Stimulated activated naive CD8-positive, alpha-beta T cell treated with anti-CD3 and anti-CD28 coated beads, Interleukin-15, amount 100 ng/mL, for 72 hours (primary cell): ENCODE measurements at regions not wholly inside any gene's neighbourhood (a gene's known extent, or its start where the extent isn't known, plus 50 kb on each side); places are given as distances from the start of the nearest gene placed in this dataset.

Experiments
- ATAC-seq: fragments of 150-1000 bp; cut with Tn5 transposase; 2 replicates; pipeline ENCODE4 v1.10.0; 2021; ENCODE audit warnings: mild to moderate bottlenecking, moderate library complexity
- DNase-seq, 2 donors: peaks; one replicate each; pipeline ENCODE4 v3.0.0; 2021 to 2022
- H3K27ac Mint-ChIP-seq, 2 donors: one replicate each; pipeline ENCODE4 v1.8.0; 2022; ENCODE audit warnings: mild to moderate bottlenecking in 2 of 2, mixed read lengths in 2 of 2, moderate library complexity in 2 of 2
- H3K27me3 Mint-ChIP-seq: one replicate; pipeline ENCODE4 v1.8.0; 2022; ENCODE audit warnings: mixed read lengths
- H3K4me1 Mint-ChIP-seq: one replicate; pipeline ENCODE4 v1.8.0; 2022; ENCODE audit warnings: mild to moderate bottlenecking, mixed read lengths
- H3K4me3 Mint-ChIP-seq, 2 donors: one replicate each; pipeline ENCODE4 v1.8.0; 2022; ENCODE audit warnings: mild to moderate bottlenecking in 2 of 2, mixed read lengths in 2 of 2, moderate library complexity in 1 of 2
- H3K9me3 Mint-ChIP-seq, 2 donors: one replicate each; pipeline ENCODE4 v1.8.0; 2022; ENCODE audit warnings: mixed read lengths in 2 of 2

DNA sequence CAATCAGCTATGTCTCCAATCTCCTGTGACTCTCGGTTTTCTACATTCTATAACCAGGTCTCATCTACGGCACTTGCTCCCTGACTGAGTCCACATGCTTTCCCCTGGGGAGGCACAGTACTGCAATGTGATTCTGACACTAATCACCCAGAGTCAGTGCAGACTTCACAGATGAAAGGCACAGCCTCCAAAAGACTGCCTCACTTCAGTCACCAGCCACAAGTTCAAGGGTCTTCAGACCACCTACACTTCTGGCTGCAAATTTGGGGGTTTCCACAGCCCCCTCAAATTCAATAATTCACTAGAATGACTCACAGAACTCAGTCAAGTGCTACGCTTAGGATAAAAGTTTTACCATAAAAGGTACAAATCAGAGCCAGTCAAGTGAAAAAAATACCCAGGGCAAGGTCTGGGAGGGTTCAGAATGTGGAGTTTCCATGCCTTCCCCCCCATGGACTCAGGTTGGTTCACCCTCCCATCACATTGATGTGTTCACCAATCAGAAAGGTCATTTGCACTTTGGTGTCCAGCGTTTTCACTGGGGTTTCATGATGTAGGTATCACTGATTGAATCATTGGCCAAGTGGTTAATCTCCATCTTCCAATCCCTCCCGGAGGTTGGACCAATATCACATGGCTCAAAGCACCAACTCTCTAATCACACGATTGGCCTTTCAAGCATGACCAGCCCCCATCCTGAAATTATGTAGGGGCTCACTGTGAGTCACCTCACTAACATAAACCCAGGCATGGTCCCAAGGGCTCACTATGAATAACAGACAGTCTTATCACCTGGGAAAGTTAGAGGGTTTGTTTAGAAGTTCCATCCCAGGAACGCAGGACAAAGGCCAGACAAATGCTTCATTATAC lies 182.9 kb upstream of the CAMK1G start:
- no peak overlapping the region for H3K27ac Mint-ChIP-seq
- no peak for DNase-seq
- H3K4me3 Mint-ChIP-seq, result no peak overlapping the region
- no peaks in the 10 kb centered on the region for H3K4me1 Mint-ChIP-seq
- peaks cover 8% of the 10 kb centered on the region for H3K27me3 Mint-ChIP-seq
- ATAC-seq, result no peak
- no peaks in the 10 kb centered on the region for H3K9me3 Mint-ChIP-seq

DNA sequence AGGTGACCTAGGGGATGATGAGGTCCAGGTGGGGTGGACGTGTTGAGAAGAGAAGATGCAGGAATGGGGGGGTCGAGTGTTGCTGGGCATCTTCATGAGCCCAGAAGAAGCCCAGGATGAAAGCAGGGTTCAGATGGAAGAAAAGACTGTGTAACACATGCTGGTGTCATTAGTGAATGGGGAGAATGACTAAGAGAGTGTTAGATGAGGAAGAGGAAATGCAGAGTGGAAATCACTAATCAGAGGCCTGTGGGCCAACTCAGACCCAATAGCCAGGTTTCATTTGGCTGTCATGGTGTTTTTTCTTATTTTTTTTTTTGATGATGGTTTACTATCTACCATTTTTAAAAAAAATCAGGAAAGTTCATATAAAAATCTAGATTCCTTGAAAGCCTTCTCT lies 180.8 kb upstream of the CAMK1G start:
- H3K9me3 Mint-ChIP-seq, result no peaks in the 10 kb centered on the region
- DNase-seq (no peak), ATAC-seq (peak; percentile 39)
- peaks cover 7% of the 10 kb centered on the region for H3K27me3 Mint-ChIP-seq
- no peaks in the 10 kb centered on the region for H3K4me1 Mint-ChIP-seq
- H3K4me3 Mint-ChIP-seq, result no peak overlapping the region
- H3K27ac Mint-ChIP-seq, result no peak overlapping the region

DNA sequence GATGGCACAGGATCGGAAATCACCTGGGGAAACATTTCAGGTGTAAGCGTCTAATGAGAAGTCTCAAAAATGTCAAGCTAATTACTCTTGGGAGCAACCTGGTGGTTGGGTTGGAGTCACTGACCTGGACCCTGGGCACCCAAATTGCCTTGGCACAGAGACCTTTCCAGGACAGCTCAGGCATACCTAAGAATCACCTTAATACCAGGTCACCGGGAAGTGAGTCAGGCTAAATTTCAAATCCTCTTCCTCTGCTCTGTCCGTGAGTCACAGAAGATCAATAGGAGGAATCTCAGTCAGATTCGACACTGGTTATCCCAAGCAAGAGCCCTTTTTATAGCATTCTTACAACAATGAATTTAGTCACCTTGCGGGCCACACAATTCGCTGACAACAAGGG lies 179.6 kb upstream of the CAMK1G start:
- Mint-ChIP-seq H3K9me3 (no peaks in the 10 kb centered on the region), H3K27ac (no peak overlapping the region), H3K27me3 (no peaks in the 10 kb centered on the region), H3K4me1 (no peaks in the 10 kb centered on the region), H3K4me3 (no peak overlapping the region)
- ATAC-seq, result no peak
- DNase-seq, result no peak

DNA sequence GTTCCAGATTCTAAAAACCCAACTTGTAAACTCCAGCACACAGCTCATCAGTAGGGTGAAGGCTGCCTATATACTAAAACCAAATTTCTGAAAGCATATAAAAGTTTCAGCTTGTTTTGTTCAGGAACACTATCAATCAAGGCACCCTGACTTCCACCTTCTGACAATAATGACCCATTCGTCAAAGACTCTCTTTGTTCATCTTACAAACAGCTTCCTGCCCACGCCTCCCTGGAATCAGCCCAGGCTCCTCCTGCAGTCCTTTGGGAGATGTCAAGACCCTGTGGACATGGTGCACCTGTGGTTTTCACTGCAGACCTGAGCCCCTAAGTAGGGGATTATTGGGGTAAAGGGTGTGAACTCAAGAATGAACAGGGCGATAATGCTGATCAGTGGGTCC lies 178.9 kb upstream of the CAMK1G start:
- DNase-seq (no peak), ATAC-seq (no peak)
- no peak overlapping the region for H3K4me3 Mint-ChIP-seq
- H3K4me1 Mint-ChIP-seq, result no peaks in the 10 kb centered on the region
- no peaks in the 10 kb centered on the region for H3K9me3 Mint-ChIP-seq
- no peak overlapping the region for H3K27ac Mint-ChIP-seq
- peaks cover 5% of the 10 kb centered on the region for H3K27me3 Mint-ChIP-seq

DNA sequence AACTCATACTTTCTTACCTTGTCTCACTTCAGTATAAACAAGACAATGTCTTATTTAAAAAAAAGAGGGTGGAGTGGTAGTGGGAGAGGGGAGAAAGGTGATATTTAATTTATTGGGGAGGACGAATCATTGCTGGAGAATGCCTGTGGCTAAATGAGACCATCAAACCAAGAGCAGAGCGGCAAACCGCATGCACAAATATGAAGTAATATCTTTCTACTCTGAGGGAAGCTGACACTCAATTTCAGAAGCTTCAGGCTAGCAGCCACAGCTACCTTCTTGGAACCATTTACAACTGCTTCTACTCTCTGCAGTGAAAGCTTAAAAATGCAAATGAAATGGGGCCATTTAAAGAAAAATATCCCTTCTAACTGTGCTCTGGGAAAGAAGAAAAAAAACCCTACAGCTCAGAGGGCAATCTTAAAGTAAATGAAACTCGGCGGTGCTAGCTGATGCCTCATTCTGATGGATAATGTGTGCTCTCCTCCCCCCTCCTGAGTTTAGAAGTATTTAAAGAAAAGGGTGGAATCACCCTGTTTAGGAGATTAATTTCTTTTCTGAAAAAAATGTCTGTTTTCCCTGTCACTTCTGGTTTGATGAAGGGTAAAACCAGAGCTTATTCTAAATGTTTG lies 178.2 kb upstream of the CAMK1G start:
- ATAC-seq, result peak; percentile 77

DNA sequence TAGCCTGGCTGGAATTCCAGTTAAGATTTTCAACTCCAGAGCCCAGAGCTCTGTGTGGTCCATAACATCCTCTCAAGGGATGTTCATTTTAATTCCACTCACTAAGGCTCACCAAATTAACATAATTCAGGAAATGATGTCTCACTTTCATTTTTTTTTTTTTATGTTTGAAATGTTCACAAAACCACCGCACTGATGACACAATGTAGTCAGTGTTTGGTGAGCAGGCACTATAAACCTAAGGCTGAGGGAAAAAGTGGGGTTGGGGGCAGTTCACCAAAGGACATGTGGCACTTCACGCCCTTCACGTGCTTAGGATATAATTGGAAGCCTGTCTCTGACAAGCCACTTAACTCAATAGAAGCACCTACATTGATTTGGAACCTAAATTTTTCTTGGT lies 177.3 kb upstream of the CAMK1G start:
- no peaks in the 10 kb centered on the region for H3K4me1 Mint-ChIP-seq
- peaks cover 8% of the 10 kb centered on the region for H3K27me3 Mint-ChIP-seq
- DNase-seq, result no peak
- no peaks in the 10 kb centered on the region for H3K9me3 Mint-ChIP-seq
- no peak for ATAC-seq
- no peak overlapping the region for H3K27ac Mint-ChIP-seq
- no peak overlapping the region for H3K4me3 Mint-ChIP-seq

More for the DNA sequence above, 178.2 kb upstream of the CAMK1G start:
- no peaks in the 10 kb centered on the region for H3K9me3 Mint-ChIP-seq
- DNase-seq, result peak in 1 of 2 donors; percentile 13
- no peak overlapping the region for H3K27ac Mint-ChIP-seq
- peaks cover 5% of the 10 kb centered on the region for H3K27me3 Mint-ChIP-seq
- H3K4me3 Mint-ChIP-seq, result no peak overlapping the region
- H3K4me1 Mint-ChIP-seq, result no peaks in the 10 kb centered on the region

DNA sequence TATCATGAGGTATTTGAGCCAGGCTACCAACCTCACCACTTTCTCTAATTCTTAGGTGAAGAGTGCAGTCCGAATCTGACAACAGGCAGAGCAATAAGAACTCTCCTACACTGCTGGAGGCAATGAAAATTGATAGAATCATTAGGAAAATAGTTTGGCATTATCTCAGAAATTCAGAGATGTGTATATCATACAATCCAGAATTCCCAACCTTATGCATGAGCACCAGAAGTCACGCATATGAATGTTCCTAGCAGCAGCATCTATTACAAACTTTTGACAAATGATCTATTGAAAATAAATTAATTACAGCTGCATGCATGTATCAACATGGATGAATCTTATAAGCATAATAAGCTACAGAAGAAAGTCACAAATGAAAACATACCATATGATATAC lies 176.9 kb upstream of the CAMK1G start:
- H3K9me3 Mint-ChIP-seq, result no peaks in the 10 kb centered on the region
- no peak overlapping the region for H3K27ac Mint-ChIP-seq
- peaks cover 12% of the 10 kb centered on the region for H3K27me3 Mint-ChIP-seq
- no peak for DNase-seq
- no peak overlapping the region for H3K4me3 Mint-ChIP-seq
- no peaks in the 10 kb centered on the region for H3K4me1 Mint-ChIP-seq
- ATAC-seq, result no peak

DNA sequence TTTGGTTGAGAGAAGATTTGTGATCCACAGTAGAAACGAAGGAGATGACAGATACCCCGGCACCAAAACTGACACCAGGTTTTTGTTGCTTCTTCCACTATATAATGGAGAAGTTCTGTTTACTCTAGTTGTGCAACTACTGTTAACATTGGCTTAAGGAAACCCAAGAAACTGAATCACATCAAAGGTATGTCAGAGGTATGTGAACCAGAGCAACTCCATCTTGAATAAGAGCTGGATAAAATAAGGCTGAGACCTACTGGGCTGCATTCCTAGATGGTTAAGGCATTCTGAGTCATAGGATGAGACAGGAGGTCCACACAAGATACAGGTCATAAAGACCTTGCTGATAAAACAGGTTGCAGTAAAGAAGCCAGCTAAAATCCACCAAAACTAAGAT lies 173.7 kb upstream of the CAMK1G start:
- no peaks in the 10 kb centered on the region for H3K4me1 Mint-ChIP-seq

DNA sequence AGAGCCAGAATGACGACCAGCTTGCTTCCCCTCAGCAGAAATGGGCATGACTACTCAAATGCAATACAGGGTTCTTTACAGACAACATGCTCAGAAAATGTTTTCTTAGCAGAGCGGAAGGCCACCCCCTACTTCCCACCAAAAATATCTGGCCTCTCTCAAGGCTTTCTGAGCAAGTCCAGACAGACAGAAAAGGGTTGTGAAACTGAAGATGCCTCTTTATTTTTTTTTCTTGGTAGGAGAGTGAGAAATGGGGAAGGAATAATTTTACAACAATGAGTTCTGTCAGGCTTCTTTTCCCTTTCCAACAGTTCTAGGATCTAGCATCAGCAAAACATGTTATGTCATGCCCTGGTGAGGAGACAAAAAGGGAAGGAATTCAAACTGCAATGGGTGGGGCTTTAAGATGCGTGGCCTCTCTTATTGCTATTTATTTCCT lies 172.0 kb upstream of the CAMK1G start:
- H3K4me3 Mint-ChIP-seq, result no peak overlapping the region
- H3K27ac Mint-ChIP-seq, result no peak overlapping the region
- no peaks in the 10 kb centered on the region for H3K9me3 Mint-ChIP-seq
- H3K4me1 Mint-ChIP-seq, result no peaks in the 10 kb centered on the region
- DNase-seq, result no peak
- H3K27me3 Mint-ChIP-seq, result peaks cover 38% of the 10 kb centered on the region
- ATAC-seq, result no peak

More for the DNA sequence above, 173.7 kb upstream of the CAMK1G start:
- H3K27ac Mint-ChIP-seq, result no peak overlapping the region
- ATAC-seq (no peak), DNase-seq (no peak)
- no peak overlapping the region for H3K4me3 Mint-ChIP-seq
- no peaks in the 10 kb centered on the region for H3K9me3 Mint-ChIP-seq
- peaks cover 31% of the 10 kb centered on the region for H3K27me3 Mint-ChIP-seq

DNA sequence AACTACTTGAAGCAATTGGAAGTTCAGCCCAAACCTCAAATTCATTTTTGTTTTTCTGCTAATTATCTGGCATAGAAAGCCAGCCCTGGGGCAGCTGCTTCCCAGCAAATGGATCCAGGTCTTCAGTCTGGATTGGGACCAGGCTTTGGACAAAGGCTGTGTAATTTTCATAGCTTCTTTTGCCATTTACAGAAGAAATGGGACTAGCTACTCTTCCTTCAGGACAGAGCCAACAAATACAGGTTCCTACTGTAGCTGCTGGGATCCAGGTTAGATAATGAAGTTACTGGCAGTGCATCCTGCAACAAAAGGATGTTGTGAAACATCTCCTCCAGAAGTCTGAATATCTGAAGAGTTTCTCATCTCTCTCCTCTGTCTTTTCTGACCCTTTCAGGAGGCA lies 171.5 kb upstream of the CAMK1G start:
- Mint-ChIP-seq H3K4me3 (no peak overlapping the region), H3K27me3 (peaks cover 38% of the 10 kb centered on the region)

DNA sequence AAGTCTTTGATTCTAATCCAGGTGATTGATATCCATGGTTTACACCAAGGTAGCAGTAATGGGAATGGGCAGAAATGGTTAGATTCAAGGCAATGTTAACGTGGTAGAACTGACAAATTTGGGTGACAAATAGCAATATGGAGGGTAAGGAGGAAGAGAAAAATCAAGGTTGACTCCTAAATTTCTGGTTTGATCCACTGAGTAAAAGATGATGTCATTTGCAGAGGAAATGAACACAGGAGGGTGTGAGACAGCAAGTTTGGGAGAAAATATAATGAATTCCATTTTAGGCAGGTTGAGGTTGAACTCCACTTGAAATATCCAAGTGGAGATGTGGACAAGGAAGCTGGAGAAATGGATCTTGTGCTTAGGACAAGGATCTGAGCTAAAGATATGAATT lies 170.9 kb upstream of the CAMK1G start:
- DNase-seq, result no peak
- H3K27ac Mint-ChIP-seq, result no peak overlapping the region
- no peaks in the 10 kb centered on the region for H3K4me1 Mint-ChIP-seq
- H3K27me3 Mint-ChIP-seq, result peaks cover 38% of the 10 kb centered on the region
- H3K9me3 Mint-ChIP-seq, result no peaks in the 10 kb centered on the region
- no peak overlapping the region for H3K4me3 Mint-ChIP-seq
- no peak for ATAC-seq

More for the DNA sequence above, 171.5 kb upstream of the CAMK1G start:
- ATAC-seq (no peak), DNase-seq (no peak)
- Mint-ChIP-seq H3K27ac (no peak overlapping the region), H3K9me3 (no peaks in the 10 kb centered on the region), H3K4me1 (no peaks in the 10 kb centered on the region)

DNA sequence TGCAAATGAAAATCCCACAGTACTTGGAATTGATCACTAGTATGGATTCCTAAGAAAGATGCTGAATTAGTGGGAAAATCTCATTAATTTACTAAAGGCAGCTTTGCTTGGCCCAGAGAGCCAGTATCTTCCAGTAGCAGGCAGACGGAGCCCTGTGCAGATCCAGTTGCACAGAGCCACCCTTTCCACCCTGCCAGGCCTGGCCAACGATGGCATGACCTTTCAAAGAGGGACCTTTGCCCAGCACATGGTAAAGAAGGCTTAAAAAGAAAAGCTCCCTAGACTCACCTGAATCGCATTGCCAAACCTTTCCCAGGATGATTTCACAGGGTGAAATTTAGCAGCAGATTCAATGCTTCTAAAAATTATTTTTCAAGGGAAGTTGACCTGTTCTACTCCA lies 170.5 kb upstream of the CAMK1G start:
- H3K27ac Mint-ChIP-seq, result no peak overlapping the region
- H3K27me3 Mint-ChIP-seq, result peaks cover 38% of the 10 kb centered on the region
- H3K4me3 Mint-ChIP-seq, result no peak overlapping the region
- no peak for DNase-seq
- no peaks in the 10 kb centered on the region for H3K4me1 Mint-ChIP-seq
- no peak for ATAC-seq
- no peaks in the 10 kb centered on the region for H3K9me3 Mint-ChIP-seq

DNA sequence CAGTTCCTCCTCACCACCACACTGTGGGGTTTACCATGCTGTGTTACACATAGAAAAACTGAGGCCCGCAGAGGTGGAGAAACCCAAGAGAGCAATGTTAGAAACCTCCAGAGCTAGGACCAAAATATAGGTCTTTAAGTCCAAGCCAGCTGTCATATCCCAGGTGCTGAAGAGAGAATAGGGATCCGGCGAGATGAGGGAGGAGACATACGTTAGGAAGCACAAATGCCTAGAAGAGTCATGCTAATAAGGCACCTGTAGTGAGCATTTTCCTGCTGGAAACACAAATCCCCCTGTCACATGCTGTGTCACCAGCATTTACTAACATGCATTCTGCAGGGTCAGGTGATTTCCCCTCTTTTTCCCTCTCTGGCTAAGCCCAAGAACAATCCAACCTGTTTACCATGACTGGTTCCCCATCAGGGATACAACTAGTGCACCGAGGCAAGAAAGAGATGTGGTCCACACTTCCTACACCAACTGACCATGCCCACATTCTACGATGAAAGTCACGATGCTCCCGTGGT lies 168.6 kb upstream of the CAMK1G start:
- Mint-ChIP-seq H3K4me1 (no peaks in the 10 kb centered on the region), H3K27me3 (peaks cover 33% of the 10 kb centered on the region), H3K4me3 (no peak overlapping the region), H3K9me3 (no peaks in the 10 kb centered on the region), H3K27ac (no peak overlapping the region)
- ATAC-seq (no peak), DNase-seq (no peak)

DNA sequence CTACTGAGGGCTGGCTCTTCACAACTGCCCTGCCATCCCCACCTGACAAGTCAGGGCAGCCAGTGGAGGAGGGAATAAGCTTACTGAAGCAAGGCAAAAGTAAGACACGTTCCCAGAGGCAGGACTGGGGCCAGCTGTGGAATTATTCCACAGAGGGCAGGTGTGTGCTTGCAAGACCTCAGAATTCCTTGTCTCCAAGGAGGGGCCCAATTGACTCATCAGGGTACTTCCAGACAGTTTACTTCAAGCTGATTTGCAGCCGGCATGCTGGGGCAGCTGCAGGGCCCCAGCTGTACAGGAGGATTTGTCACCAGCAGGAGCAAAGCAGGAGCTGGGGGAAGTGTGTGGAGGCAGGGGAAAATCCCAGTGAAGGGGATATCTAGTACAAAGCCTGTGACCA lies 167.5 kb upstream of the CAMK1G start:
- H3K9me3 Mint-ChIP-seq, result no peaks in the 10 kb centered on the region
- DNase-seq (no peak), ATAC-seq (no peak)
- peaks cover 31% of the 10 kb centered on the region for H3K27me3 Mint-ChIP-seq
- H3K4me3 Mint-ChIP-seq, result no peak overlapping the region
- H3K27ac Mint-ChIP-seq, result no peak overlapping the region
- no peaks in the 10 kb centered on the region for H3K4me1 Mint-ChIP-seq

DNA sequence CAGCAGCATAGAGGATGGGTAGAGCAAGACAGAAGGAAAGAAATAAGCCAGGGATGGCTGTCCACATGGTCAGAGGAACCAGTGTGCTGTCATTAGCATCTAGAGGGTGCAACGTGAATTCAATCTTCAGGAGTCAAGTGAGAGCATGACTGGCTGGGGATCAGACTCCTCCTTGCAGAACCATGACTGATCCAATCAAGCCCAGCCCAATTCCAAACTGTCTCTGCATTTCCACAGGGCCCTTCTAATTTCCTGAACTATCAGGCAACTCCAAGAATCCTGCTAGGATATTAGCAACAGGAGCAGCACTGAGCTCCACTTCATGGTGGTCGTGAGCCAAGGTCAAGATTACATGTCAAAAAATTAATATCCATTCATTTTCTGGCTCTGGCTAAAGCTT lies 166.8 kb upstream of the CAMK1G start:
- DNase-seq (no peak), ATAC-seq (no peak)
- Mint-ChIP-seq H3K9me3 (no peaks in the 10 kb centered on the region), H3K27me3 (peaks cover 25% of the 10 kb centered on the region), H3K4me3 (no peak overlapping the region), H3K27ac (no peak overlapping the region), H3K4me1 (no peaks in the 10 kb centered on the region)

DNA sequence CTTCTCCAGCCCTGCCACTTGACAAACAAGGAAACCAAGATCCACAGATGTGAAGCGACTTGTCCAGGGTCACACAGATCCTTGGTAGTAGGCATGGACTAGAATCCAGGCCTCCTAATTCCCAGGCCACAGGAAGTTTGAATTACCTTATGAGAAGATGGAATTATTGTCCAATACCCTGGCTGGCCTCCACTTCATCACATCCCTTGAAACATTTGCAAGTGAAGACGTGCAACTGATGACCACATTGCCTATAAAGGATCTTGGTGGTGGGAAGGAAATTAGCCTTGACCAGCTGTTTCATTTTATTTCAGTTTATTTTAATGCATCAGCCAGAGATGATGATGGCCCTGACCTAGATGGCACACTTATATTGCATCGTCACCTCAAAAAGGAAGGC lies 165.8 kb upstream of the CAMK1G start:
- DNase-seq, result no peak
- Mint-ChIP-seq H3K4me3 (no peak overlapping the region), H3K27me3 (peaks cover 16% of the 10 kb centered on the region), H3K27ac (no peak overlapping the region), H3K9me3 (no peaks in the 10 kb centered on the region), H3K4me1 (no peaks in the 10 kb centered on the region)
- ATAC-seq, result no peak
